Neural cell (in vitro differentiated cells): ENCODE measurements at regions not wholly inside any gene's neighbourhood (a gene's known extent, or its start where the extent isn't known, plus 50 kb on each side); places are given as distances from the start of the nearest gene placed in this dataset.

Experiments used
- H2AFZ ChIP-seq: fragments of 200-600, 300-800 bp; sonication (generic), shearing (Covaris generic); 2 replicates; pipeline ENCODE4 v1.6.0; 2014; ENCODE audit warnings: low read depth, mild to moderate bottlenecking, antibody characterized with exemption, low read length, moderate library complexity
- H3F3A ChIP-seq: fragments of 200-600 bp; shearing (Covaris generic); 2 replicates; pipeline ENCODE4 v1.6.1; 2016; ENCODE audit warnings: mild to moderate bottlenecking, moderate library complexity, mixed read lengths, antibody characterized with exemption, low read length; ENCODE audit not compliant: insufficient read depth, poor library complexity, severe bottlenecking
- H3K27ac ChIP-seq: fragments of 200-600, 300-800 bp; sonication (generic), shearing (Covaris generic); 2 replicates; pipeline ENCODE4 v1.5.1; 2014; ENCODE audit warnings: mild to moderate bottlenecking, low read length, moderate library complexity
- H3K27me3 ChIP-seq: fragments of 300-800, 200-600 bp; sonication (generic), shearing (Covaris generic); 2 replicates; pipeline ENCODE4 v1.6.0; 2014; ENCODE audit warnings: mild to moderate bottlenecking, low read depth, low read length, moderate library complexity; ENCODE audit not compliant: insufficient read depth
- H3K36me3 ChIP-seq: fragments of 300-800, 200-600 bp; sonication (generic), shearing (Covaris generic); 2 replicates; pipeline ENCODE4 v1.5.1; 2014; ENCODE audit warnings: mild to moderate bottlenecking, antibody characterized with exemption, low read length, moderate library complexity; ENCODE audit not compliant: insufficient read depth
- H3K4me2 ChIP-seq: fragments of 300-800, 200-600 bp; sonication (generic), shearing (Covaris generic); 2 replicates; pipeline ENCODE4 v1.6.0; 2014; ENCODE audit warnings: mild to moderate bottlenecking, low read length
- H3K4me3 ChIP-seq: fragments of 300-800, 200-600 bp; sonication (generic), shearing (Covaris generic); 2 replicates; pipeline ENCODE4 v1.5.1; 2014; ENCODE audit warnings: mild to moderate bottlenecking, low read length, moderate library complexity
- H3K79me2 ChIP-seq: fragments of 200-600 bp; shearing (Covaris generic); replicated peaks from 2 replicates; pipeline ENCODE4 v1.6.0; 2014; ENCODE audit warnings: mild to moderate bottlenecking, low read length, moderate library complexity; ENCODE audit not compliant: insufficient read depth
- H3K9ac ChIP-seq: fragments of 300-800, 200-600 bp; sonication (generic), shearing (Covaris generic); 2 replicates; pipeline ENCODE4 v1.6.1; 2016; ENCODE audit warnings: mild to moderate bottlenecking, low read length, mixed read lengths
- H3K9me2 ChIP-seq: fragments of 200-600 bp; shearing (Covaris generic); 2 replicates; pipeline ENCODE4 v1.6.1; 2016; ENCODE audit warnings: mild to moderate bottlenecking, low read length, mixed read lengths; ENCODE audit not compliant: insufficient read depth
- H3K9me3 ChIP-seq: fragments of 200-600, 300-800 bp; sonication (generic), shearing (Covaris generic); 2 replicates; pipeline ENCODE4 v1.6.1; 2016; ENCODE audit warnings: mild to moderate bottlenecking, mixed run types, low read length, moderate library complexity, mixed read lengths
- H4K20me1 ChIP-seq: fragments of 200-600 bp; shearing (Covaris generic); 2 replicates; pipeline ENCODE4 v1.6.1; 2016; ENCODE audit warnings: mild to moderate bottlenecking, mixed run types; ENCODE audit not compliant: insufficient read depth
- CTCF ChIP-seq: fragments of 450-650 bp; IDR thresholded peaks from 2 replicates; pipeline ENCODE4 v1.5.1; 2014; ENCODE audit warnings: antibody characterized with exemption, mild to moderate bottlenecking, moderate library complexity; ENCODE audit not compliant: poor library complexity, severe bottlenecking
- EP300 ChIP-seq: fragments of 450-650 bp; conservative IDR thresholded peaks from 2 replicates; pipeline ENCODE4 v1.6.1; 2014; ENCODE audit warnings: antibody characterized with exemption, mild to moderate bottlenecking, moderate library complexity; ENCODE audit not compliant: poor library complexity, severe bottlenecking
- EZH2 ChIP-seq: fragments of 200-600, 300-800 bp; shearing (Covaris generic), sonication (generic); IDR thresholded peaks from 2 replicates; pipeline ENCODE4 v1.6.1; 2014; ENCODE audit warnings: antibody characterized with exemption, low read length, borderline replicate concordance, mild to moderate bottlenecking; ENCODE audit not compliant: insufficient read depth, poor library complexity, severe bottlenecking
- MXI1 ChIP-seq: fragments of 450-650 bp; conservative IDR thresholded peaks from 2 replicates; pipeline ENCODE4 v1.6.1; 2014; ENCODE audit warnings: antibody characterized with exemption, mild to moderate bottlenecking; ENCODE audit not compliant: poor library complexity, severe bottlenecking
- POLR2AphosphoS5 ChIP-seq: IDR thresholded peaks from 2 replicates; pipeline ENCODE4 v1.6.1; 2012
- RAD21 ChIP-seq: fragments of 450-650 bp; conservative IDR thresholded peaks from 2 replicates; pipeline ENCODE4 v1.6.1; 2014; ENCODE audit warnings: antibody characterized with exemption, mild to moderate bottlenecking, moderate library complexity
- REST ChIP-seq: IDR thresholded peaks from 2 replicates; pipeline ENCODE4 v1.6.1; 2012; ENCODE audit warnings: borderline replicate concordance
- SMC3 ChIP-seq: fragments of 450-650 bp; conservative IDR thresholded peaks from 2 replicates; pipeline ENCODE4 v1.6.1; 2014; ENCODE audit warnings: antibody characterized with exemption, mild to moderate bottlenecking, moderate library complexity; ENCODE audit not compliant: poor library complexity
- TAF1 ChIP-seq: IDR thresholded peaks from 2 replicates; pipeline ENCODE4 v1.6.1; 2012; ENCODE audit warnings: low read depth

- TF ChIP-seq POLR2AphosphoS5: no peak
- no peak for TF ChIP-seq SMC3
- no peak for TF ChIP-seq EP300
- TF ChIP-seq REST: no peak
- no peak for TF ChIP-seq RAD21
- no peak for TF ChIP-seq EZH2
- no peak for TF ChIP-seq MXI1
- TF ChIP-seq CTCF: no peak
- TF ChIP-seq TAF1: no peak
- H3F3A ChIP-seq: peaks cover 6% of the 10 kb centered on the region
- H3K27me3 ChIP-seq: no peaks in the 10 kb centered on the region
- no peaks in the 10 kb centered on the region for H3K36me3 ChIP-seq
- H3K4me3 ChIP-seq: no peak overlapping the region
- H3K27ac ChIP-seq: no peak overlapping the region
- H2AFZ ChIP-seq: no peak overlapping the region
- no peaks in the 10 kb centered on the region for H3K79me2 ChIP-seq
- H3K4me2 ChIP-seq: no peak overlapping the region
- H3K9me2 ChIP-seq: no peaks in the 10 kb centered on the region
- H3K9me3 ChIP-seq: no peaks in the 10 kb centered on the region
- no peak overlapping the region for H3K9ac ChIP-seq
- H4K20me1 ChIP-seq: no peaks in the 10 kb centered on the region
These were observed 134.1 kb upstream of the PRLR start for GRCh38 chr5:35364350-35364749.

- Histone ChIP-seq H3K9me2 (no peaks in the 10 kb centered on the region), H3K9me3 (no peaks in the 10 kb centered on the region), H3K27me3 (no peaks in the 10 kb centered on the region), H3K4me2 (no peak overlapping the region), H3K79me2 (no peaks in the 10 kb centered on the region), H3K36me3 (no peaks in the 10 kb centered on the region), H4K20me1 (no peaks in the 10 kb centered on the region), H3K4me3 (no peak overlapping the region), H3K27ac (no peak overlapping the region), H3K9ac (no peak overlapping the region), H3F3A (no peaks in the 10 kb centered on the region), H2AFZ (no peak overlapping the region)
- TF ChIP-seq EZH2 (no peak), SMC3 (no peak), POLR2AphosphoS5 (no peak), RAD21 (no peak), MXI1 (no peak), REST (no peak), TAF1 (no peak), CTCF (no peak), EP300 (no peak)
These were observed 133.2 kb upstream of the PRLR start for GRCh38 chr5:35363387-35363965.
